A673 (cell line): ENCODE measurements at regions not wholly inside any gene's neighbourhood (a gene's known extent, or its start where the extent isn't known, plus 50 kb on each side); places are given as distances from the start of the nearest gene placed in this dataset.

Experiments
- EZH2 ChIP-seq: fragments of 200-600 bp; sonication (generic); IDR thresholded peaks from 2 replicates; pipeline ENCODE4 v1.6.1; 2017; ENCODE audit warnings: borderline replicate concordance, low read depth, mild to moderate bottlenecking, mixed read lengths, antibody characterized with exemption, low read length; ENCODE audit not compliant: poor library complexity, severe bottlenecking
- TF ChIP-seq, protein P1 (sequence below): fragments of 300-800, 200-600 bp; sonication (generic); conservative IDR thresholded peaks from 2 replicates; pipeline ENCODE4 v1.5.1; 2017; ENCODE audit warnings: low read depth, mild to moderate bottlenecking, antibody characterized with exemption, low read length, moderate library complexity, mixed read lengths

DNA sequence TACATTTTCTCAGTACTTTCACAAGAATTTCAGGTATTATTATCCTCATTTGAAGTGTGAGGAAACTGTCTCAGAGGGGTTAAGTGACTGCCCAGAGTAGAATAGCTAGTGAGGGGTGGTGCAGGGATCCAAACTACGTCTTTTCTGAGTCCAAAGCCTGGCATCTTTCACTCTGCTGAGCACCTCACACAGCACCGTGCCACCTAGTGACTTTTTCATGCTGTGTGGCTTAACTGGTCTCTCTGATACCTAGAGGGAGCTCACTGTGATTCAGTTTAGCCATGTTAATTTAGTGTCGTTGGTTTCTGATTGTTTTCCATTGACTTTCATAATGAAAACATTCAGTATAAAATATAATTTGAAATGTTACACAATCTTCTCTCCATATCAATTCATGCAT, 91.4 kb upstream of the NLGN1 start:
- TF ChIP-seq, protein P1, sequence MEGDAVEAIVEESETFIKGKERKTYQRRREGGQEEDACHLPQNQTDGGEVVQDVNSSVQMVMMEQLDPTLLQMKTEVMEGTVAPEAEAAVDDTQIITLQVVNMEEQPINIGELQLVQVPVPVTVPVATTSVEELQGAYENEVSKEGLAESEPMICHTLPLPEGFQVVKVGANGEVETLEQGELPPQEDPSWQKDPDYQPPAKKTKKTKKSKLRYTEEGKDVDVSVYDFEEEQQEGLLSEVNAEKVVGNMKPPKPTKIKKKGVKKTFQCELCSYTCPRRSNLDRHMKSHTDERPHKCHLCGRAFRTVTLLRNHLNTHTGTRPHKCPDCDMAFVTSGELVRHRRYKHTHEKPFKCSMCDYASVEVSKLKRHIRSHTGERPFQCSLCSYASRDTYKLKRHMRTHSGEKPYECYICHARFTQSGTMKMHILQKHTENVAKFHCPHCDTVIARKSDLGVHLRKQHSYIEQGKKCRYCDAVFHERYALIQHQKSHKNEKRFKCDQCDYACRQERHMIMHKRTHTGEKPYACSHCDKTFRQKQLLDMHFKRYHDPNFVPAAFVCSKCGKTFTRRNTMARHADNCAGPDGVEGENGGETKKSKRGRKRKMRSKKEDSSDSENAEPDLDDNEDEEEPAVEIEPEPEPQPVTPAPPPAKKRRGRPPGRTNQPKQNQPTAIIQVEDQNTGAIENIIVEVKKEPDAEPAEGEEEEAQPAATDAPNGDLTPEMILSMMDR, result no peak
- TF ChIP-seq EZH2, result no peak
